Esophagus squamous epithelium (tissue), 5 donors: ENCODE measurements at regions not wholly inside any gene's neighbourhood (a gene's known extent, or its start where the extent isn't known, plus 50 kb on each side); places are given as distances from the start of the nearest gene placed in this dataset.

Source experiments
- DNase-seq: peaks from one replicate; lab custom pipeline; 2025; lab: John Stamatoyannopoulos, UW
- H3K27ac ChIP-seq, 4 donors: fragments of 200-600 bp; sonication (generic); one replicate each; pipeline ENCODE4 v1.5.1; 2016 to 2019; ENCODE audit warnings: mild to moderate bottlenecking in 1 of 4
- H3K27me3 ChIP-seq, 4 donors: fragments of 200-600 bp; sonication (generic); 1 replicate in 3 of 4; 2 replicates in 1 of 4; pipeline versions ENCODE4 v1.5.1 to v1.6.0; 2017 to 2021; ENCODE audit warnings: antibody characterized with exemption in 1 of 4
- H3K36me3 ChIP-seq, 3 donors: fragments of 200-600 bp; sonication (generic); one replicate each; pipeline ENCODE4 v1.5.1; 2016 to 2019
- H3K4me1 ChIP-seq, 3 donors: fragments of 200-600 bp; sonication (generic); one replicate each; pipeline ENCODE4 v1.5.1; 2017 to 2019
- H3K4me3 ChIP-seq, 4 donors: fragments of 200-600 bp; sonication (generic); 1 replicate in 3 of 4; 2 replicates in 1 of 4; pipeline ENCODE4 v1.5.1; 2016 to 2019; ENCODE audit warnings: mild to moderate bottlenecking in 2 of 4, moderate library complexity in 1 of 4
- H3K9me3 ChIP-seq, 3 donors: fragments of 200-600 bp; sonication (generic); one replicate each; pipeline ENCODE4 v1.5.1; 2016 to 2019
- CTCF ChIP-seq, 6 experiments: fragments of 450-650 bp in 4 of 6; fragments of 200-600 bp in 2 of 6; sonication (generic) in 2 of 6; IDR thresholded peaks; one replicate each; pipeline ENCODE4 v1.5.1; 2016 to 2019; ENCODE audit warnings: antibody characterized with exemption in 6 of 6, mild to moderate bottlenecking in 4 of 6, moderate library complexity in 4 of 6
- POLR2A ChIP-seq, 4 donors: fragments of 450-650 bp; IDR thresholded peaks; one replicate each; pipeline ENCODE4 v1.6.1; 2017; ENCODE audit warnings: antibody characterized with exemption in 4 of 4, mild to moderate bottlenecking in 4 of 4, moderate library complexity in 3 of 4
- WGBS, 2 donors: methylation state at CpG; one replicate each; pipeline ENCODE4 v1.1.5; 2018; 5-methylcytosine and 5-hydroxymethylcytosine counted together
- intact Hi-C: fragments of 100-400 bp; cut with DNase I; formaldehyde crosslinking; loops from one replicate; pipeline ENCODE4 v1.15.0; 2022
- donor health status: DM: yes; HTN: yes; CAD: no.

GRCh38 chr2:343355-343754, 55.5 kb upstream of the ALKAL2 start:
- no peaks in the 10 kb centered on the region for H3K36me3 ChIP-seq

GRCh38 chr2:341912-342311, 54.0 kb upstream of the ALKAL2 start:
- WGBS, 2 donors, result 71 to 81% methylated on average over 2 of the region's 2 CpGs
- H3K27ac ChIP-seq, result no peak overlapping the region
- no peaks in the 10 kb centered on the region for H3K4me1 ChIP-seq
- no peaks in the 10 kb centered on the region for H3K36me3 ChIP-seq
- peaks cover 0 to 14% (median 0%) of the 10 kb centered on the region in 4 donors for H3K27me3 ChIP-seq
- intact Hi-C loops, result no loop called here
- no peak overlapping the region for H3K4me3 ChIP-seq
- peaks cover 0 to 16% (median 11%) of the 10 kb centered on the region in 3 donors for H3K9me3 ChIP-seq
- TF ChIP-seq POLR2A (IDR thresholded peaks at IDR 0.05), result no peak
- no peak for TF ChIP-seq CTCF (IDR thresholded peaks at IDR 0.05)
- DNase-seq, result no peak

More at GRCh38 chr2:343355-343754, 55.5 kb upstream of the ALKAL2 start:
- no peak for TF ChIP-seq POLR2A (IDR thresholded peaks at IDR 0.05)
- no peak for TF ChIP-seq CTCF (IDR thresholded peaks at IDR 0.05)
- H3K9me3 ChIP-seq, result peaks cover 0 to 2% (median 0%) of the 10 kb centered on the region in 3 donors
- no peak overlapping the region for H3K4me3 ChIP-seq
- H3K27me3 ChIP-seq, result peaks cover 0 to 14% (median 0%) of the 10 kb centered on the region in 4 donors
- H3K4me1 ChIP-seq, result no peaks in the 10 kb centered on the region
- no peak for DNase-seq
- WGBS, 2 donors, result 58 to 74% methylated on average over 5 of the region's 5 CpGs
- H3K27ac ChIP-seq, result no peak overlapping the region
- intact Hi-C loops, result no loop called here

GRCh38 chr2:341017-341542, 53.2 kb upstream of the ALKAL2 start:
- Histone ChIP-seq H3K9me3 (peaks cover 0 to 25% (median 20%) of the 10 kb centered on the region in 3 donors), H3K36me3 (no peaks in the 10 kb centered on the region), H3K27me3 (peaks cover 0 to 14% (median 0%) of the 10 kb centered on the region in 4 donors), H3K4me1 (no peaks in the 10 kb centered on the region), H3K27ac (no peak overlapping the region), H3K4me3 (no peak overlapping the region)
- intact Hi-C loops, result no loop called here
- TF ChIP-seq POLR2A (IDR thresholded peaks at IDR 0.05) (no peak), CTCF (IDR thresholded peaks at IDR 0.05) (no peak)
- DNase-seq, result no peak
- 70 to 73% methylated on average over 4 to 8 of the region's 9 CpGs for WGBS, 2 donors
